ENCODE measurements at regions not wholly inside any gene's neighbourhood (a gene's known extent, or its start where the extent isn't known, plus 50 kb on each side); places are given as distances from the start of the nearest gene placed in this dataset.

- ChIA-PET POLR2A (ENCODE audit: unreplicated experiment) (no interaction called here), CTCF (no interaction called here)
- Histone ChIP-seq H3K4me1 (replicated peaks; ENCODE audit: insufficient read depth) (no peaks in the 10 kb centered on the region), H3F3A (ENCODE audit: insufficient read depth, low read depth) (no peaks in the 10 kb centered on the region), H3K9me2 (ENCODE audit: insufficient read depth) (no peaks in the 10 kb centered on the region), H3K27ac (no peak overlapping the region), H3K9me3 (ENCODE audit: insufficient read depth, low read depth) (no peaks in the 10 kb centered on the region), H4K20me1 (ENCODE audit: insufficient read depth) (no peaks in the 10 kb centered on the region), H3K36me3 (ENCODE audit: low read depth) (no peaks in the 10 kb centered on the region), H3K27me3 (ENCODE audit: insufficient read depth, low read depth) (peaks cover 74% of the 10 kb centered on the region), H2AFZ (no peak overlapping the region), H3K79me2 (ENCODE audit: low read depth) (no peaks in the 10 kb centered on the region), H3K4me3 (no peak overlapping the region), H3K4me2 (no peak overlapping the region)
- intact Hi-C loops (cut with micrococcal nuclease; ENCODE audit: unreplicated experiment) = no loop called here
- BruUV-seq (replicated peaks) = no TSS peak
- no peak for DNase-seq
- TF ChIP-seq CTCF (conservative IDR thresholded peaks at IDR 0.05) (no peak), EZH2 (IDR thresholded peaks at IDR 0.05; ENCODE audit: low read depth) (no peak)
Observed at GRCh38 chr7:25289518-25289917, 61.2 kb upstream of the NPVF start.

- H3K36me3 ChIP-seq (ENCODE audit: low read depth) = no peaks in the 10 kb centered on the region
- DNase-seq = no peak
- no peaks in the 10 kb centered on the region for H3K9me3 ChIP-seq (ENCODE audit: insufficient read depth, low read depth)
- intact Hi-C loops (cut with micrococcal nuclease; ENCODE audit: unreplicated experiment) = no loop called here
- no peak overlapping the region for H3K4me2 ChIP-seq
- H3K79me2 ChIP-seq (ENCODE audit: low read depth) = no peaks in the 10 kb centered on the region
- no peaks in the 10 kb centered on the region for H4K20me1 ChIP-seq (ENCODE audit: insufficient read depth)
- POLR2A ChIA-PET (ENCODE audit: unreplicated experiment) = no interaction called here
- no peak overlapping the region for H2AFZ ChIP-seq
- no peaks in the 10 kb centered on the region for H3F3A ChIP-seq (ENCODE audit: insufficient read depth, low read depth)
- CTCF ChIA-PET = no interaction called here
- H3K4me3 ChIP-seq = no peak overlapping the region
- H3K27ac ChIP-seq = no peak overlapping the region
- TF ChIP-seq CTCF (conservative IDR thresholded peaks at IDR 0.05) (no peak), EZH2 (IDR thresholded peaks at IDR 0.05; ENCODE audit: low read depth) (no peak)
- H3K27me3 ChIP-seq (ENCODE audit: insufficient read depth, low read depth) = peaks cover 87% of the 10 kb centered on the region
- no peaks in the 10 kb centered on the region for H3K4me1 ChIP-seq (replicated peaks; ENCODE audit: insufficient read depth)
- BruUV-seq (replicated peaks) = no TSS peak
- H3K9me2 ChIP-seq (ENCODE audit: insufficient read depth) = no peaks in the 10 kb centered on the region
Observed at GRCh38 chr7:25294624-25295023, 66.3 kb upstream of the NPVF start.

- no peaks in the 10 kb centered on the region for H3K79me2 ChIP-seq (ENCODE audit: low read depth)
- no peak for DNase-seq
- H4K20me1 ChIP-seq (ENCODE audit: insufficient read depth) = no peaks in the 10 kb centered on the region
- H3K9me2 ChIP-seq (ENCODE audit: insufficient read depth) = no peaks in the 10 kb centered on the region
- no TSS peak for BruUV-seq (replicated peaks)
- H3K36me3 ChIP-seq (ENCODE audit: low read depth) = no peaks in the 10 kb centered on the region
- H3K4me3 ChIP-seq = no peak overlapping the region
- H3K4me1 ChIP-seq (replicated peaks; ENCODE audit: insufficient read depth) = no peaks in the 10 kb centered on the region
- TF ChIP-seq CTCF (conservative IDR thresholded peaks at IDR 0.05) (no peak), EZH2 (IDR thresholded peaks at IDR 0.05; ENCODE audit: low read depth) (no peak)
- no peaks in the 10 kb centered on the region for H3F3A ChIP-seq (ENCODE audit: insufficient read depth, low read depth)
- peaks cover 92% of the 10 kb centered on the region for H3K27me3 ChIP-seq (ENCODE audit: insufficient read depth, low read depth)
- intact Hi-C loops (cut with micrococcal nuclease; ENCODE audit: unreplicated experiment) = no loop called here
- POLR2A ChIA-PET (ENCODE audit: unreplicated experiment) = no interaction called here
- H3K9me3 ChIP-seq (ENCODE audit: insufficient read depth, low read depth) = no peaks in the 10 kb centered on the region
- H2AFZ ChIP-seq = no peak overlapping the region
- CTCF ChIA-PET = no interaction called here
- H3K27ac ChIP-seq = no peak overlapping the region
- no peak overlapping the region for H3K4me2 ChIP-seq
Observed at GRCh38 chr7:25295387-25295786, 67.1 kb upstream of the NPVF start.
